SH-SY5Y (cell line): ENCODE measurements at regions not wholly inside any gene's neighbourhood (a gene's known extent, or its start where the extent isn't known, plus 50 kb on each side); places are given as distances from the start of the nearest gene placed in this dataset.

Experiments used
- GATA2 ChIP-seq: IDR thresholded peaks from 2 replicates; pipeline ENCODE4 v1.6.1; 2011; ENCODE audit warnings: mild to moderate bottlenecking, low read depth, low read length
- GATA3 ChIP-seq: IDR thresholded peaks from 2 replicates; pipeline ENCODE4 v1.6.1; 2011; ENCODE audit warnings: low read depth, mild to moderate bottlenecking, low read length, moderate library complexity

DNA sequence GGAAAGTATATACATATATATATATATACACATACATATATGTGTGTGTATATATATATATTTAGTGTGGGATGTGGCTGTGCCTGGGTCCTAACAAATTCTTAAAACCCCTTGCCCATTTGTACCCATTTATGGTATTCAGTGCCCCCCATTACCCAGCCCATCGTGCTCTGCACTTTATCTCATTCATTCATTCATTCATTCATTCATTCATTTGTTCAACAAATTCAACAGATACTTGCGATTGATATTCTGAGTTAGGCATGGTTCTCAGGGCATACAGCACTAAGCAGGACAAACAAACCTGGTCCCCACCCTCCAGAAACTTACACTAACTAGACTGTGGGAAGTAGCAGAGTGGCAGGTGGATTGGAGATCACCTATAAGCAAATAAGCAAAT lies 56.6 kb upstream of the LMO2 start:
- TF ChIP-seq GATA3 (no peak), GATA2 (no peak)
